ENCODE measurements at regions not wholly inside any gene's neighbourhood (a gene's known extent, or its start where the extent isn't known, plus 50 kb on each side); places are given as distances from the start of the nearest gene placed in this dataset.

GRCh38 chr10:23606456-23606855, 167.6 kb downstream of the OTUD1 start (continued):
- no peak for TF ChIP-seq USF2 (IDR thresholded peaks at IDR 0.05; ENCODE audit: low read length)
